IMR-90 (cell line): ENCODE measurements at regions not wholly inside any gene's neighbourhood (a gene's known extent, or its start where the extent isn't known, plus 50 kb on each side); places are given as distances from the start of the nearest gene placed in this dataset.

Source experiments
- ATAC-seq: fragments of 200-7000 bp; cut with Tn5 transposase; 2 replicates; pipeline ENCODE4 v1.9.1; 2020; ENCODE audit warnings: low read depth, mild to moderate bottlenecking, moderate library complexity
- BruUV-seq: library from RNA; stranded (reverse); fragments of 400-500 nt; replicated peaks from 2 replicates; lab custom pipeline; 2021; lab: Mats Ljungman, UMichigan
- CTCF ChIA-PET: fragments of 300-600 bp; formaldehyde crosslinking; extraction: SDS; loops from one replicate; lab custom pipeline; 2021; ENCODE audit warnings: antibody characterized with exemption; lab: Yijun Ruan, JAX
- POLR2A ChIA-PET: fragments of 300-600 bp; sonication (Branson Sonifier 250); formaldehyde crosslinking; loops from one replicate; lab custom pipeline; 2022; ENCODE audit warnings: antibody characterized with exemption; ENCODE audit not compliant: unreplicated experiment; lab: Charles Lee
- DNase-seq: peaks from one replicate; pipeline ENCODE4 v3.0.0; 2013
- H2AFZ ChIP-seq: replicated peaks from 2 replicates; pipeline ENCODE3; 2013; ENCODE audit warnings: low read length, mild to moderate bottlenecking; ENCODE audit not compliant: poor library complexity
- H2AK5ac ChIP-seq: 2 replicates; pipeline ENCODE4 v1.6.1; 2013; ENCODE audit warnings: low read depth, low read length, inconsistent platforms
- H2AK9ac ChIP-seq: replicated peaks from 2 replicates; pipeline ENCODE3; 2013; ENCODE audit warnings: mild to moderate bottlenecking, low read depth, low read length, moderate library complexity; ENCODE audit not compliant: poor library complexity
- H2BK120ac ChIP-seq: 2 replicates; pipeline ENCODE4 v1.6.1; 2013; ENCODE audit warnings: low read depth, low read length, inconsistent platforms
- H2BK15ac ChIP-seq: 3 replicates; pipeline ENCODE4 v1.6.1; 2013; ENCODE audit warnings: low read depth, low read length, inconsistent platforms
- H2BK20ac ChIP-seq: 2 replicates; pipeline ENCODE4 v1.6.1; 2013; ENCODE audit warnings: low read depth, mild to moderate bottlenecking, inconsistent platforms, low read length, moderate library complexity
- H2BK5ac ChIP-seq: 2 replicates; pipeline ENCODE4 v1.6.1; 2013; ENCODE audit warnings: mild to moderate bottlenecking, low read depth, low read length, inconsistent platforms; ENCODE audit not compliant: poor library complexity, severe bottlenecking
- H3K14ac ChIP-seq: replicated peaks from 2 replicates; pipeline ENCODE4 v1.6.1; 2013; ENCODE audit warnings: low read depth, low read length, inconsistent platforms
- H3K18ac ChIP-seq: 2 replicates; pipeline ENCODE4 v1.6.1; 2013; ENCODE audit warnings: low read depth, low read length, control low read depth
- H3K23ac ChIP-seq: 2 replicates; pipeline ENCODE4 v1.6.1; 2013; ENCODE audit warnings: low read depth, low read length, inconsistent platforms
- H3K27ac ChIP-seq: 2 replicates; pipeline ENCODE4 v1.5.1; 2013; ENCODE audit warnings: mild to moderate bottlenecking, control low read depth, low read length; ENCODE audit not compliant: insufficient read depth
- H3K27me3 ChIP-seq: 2 replicates; pipeline ENCODE4 v1.6.1; 2013; ENCODE audit warnings: low read length; ENCODE audit not compliant: control insufficient read depth, insufficient read depth
- H3K36me3 ChIP-seq: 2 replicates; pipeline ENCODE4 v1.6.1; 2013; ENCODE audit warnings: low read length, mixed read lengths; ENCODE audit not compliant: control insufficient read depth, insufficient read depth
- H3K4ac ChIP-seq: 2 replicates; pipeline ENCODE4 v1.6.1; 2013; ENCODE audit warnings: low read depth, low read length, inconsistent platforms
- H3K4me1 ChIP-seq: 2 replicates; pipeline ENCODE4 v1.6.1; 2013; ENCODE audit warnings: low read length, mixed read lengths; ENCODE audit not compliant: control insufficient read depth, insufficient read depth
- H3K4me2 ChIP-seq: 2 replicates; pipeline ENCODE4 v1.6.1; 2013; ENCODE audit warnings: low read depth, mild to moderate bottlenecking, control low read depth, low read length, moderate library complexity
- H3K4me3 ChIP-seq: 2 replicates; pipeline ENCODE4 v1.5.1; 2013; ENCODE audit warnings: low read depth, mild to moderate bottlenecking, control low read depth, low read length, moderate library complexity; ENCODE audit not compliant: insufficient read depth
- H3K56ac ChIP-seq: 2 replicates; pipeline ENCODE4 v1.6.1; 2013; ENCODE audit warnings: low read length, inconsistent platforms; ENCODE audit not compliant: insufficient read depth; ENCODE audit errors: extremely low read depth
- H3K79me1 ChIP-seq, 2 experiments: 2 replicates each; pipeline ENCODE4 v1.6.1; 2013; ENCODE audit warnings: low read length in 2 of 2, inconsistent platforms in 1 of 2, low read depth in 1 of 2
- H3K9ac ChIP-seq: 2 replicates; pipeline ENCODE4 v1.6.1; 2013; ENCODE audit warnings: low read depth, low read length, control low read depth
- H3K9me1 ChIP-seq: 2 replicates; pipeline ENCODE4 v1.6.1; 2013; ENCODE audit warnings: low read length, inconsistent platforms; ENCODE audit not compliant: insufficient read depth
- H3K9me3 ChIP-seq: 2 replicates; pipeline ENCODE4 v1.6.1; 2013; ENCODE audit warnings: low read length; ENCODE audit not compliant: control insufficient read depth, insufficient read depth
- H4K20me1 ChIP-seq: 2 replicates; pipeline ENCODE4 v1.6.1; 2013; ENCODE audit warnings: low read length, inconsistent platforms; ENCODE audit not compliant: insufficient read depth
- H4K5ac ChIP-seq: 2 replicates; pipeline ENCODE4 v1.6.1; 2013; ENCODE audit warnings: mild to moderate bottlenecking, low read depth, low read length, control low read depth
- H4K8ac ChIP-seq, 2 experiments: 2 replicates each; pipeline ENCODE4 v1.6.1; 2013; ENCODE audit warnings: low read depth in 2 of 2, low read length in 2 of 2, control low read depth in 1 of 2, inconsistent platforms in 1 of 2
- H4K91ac ChIP-seq: 2 replicates; pipeline ENCODE4 v1.6.1; 2013; ENCODE audit warnings: low read depth, low read length, inconsistent platforms; ENCODE audit not compliant: insufficient read depth
- BHLHE40 ChIP-seq: fragments of 150-350 bp; IDR thresholded peaks from 2 replicates; pipeline ENCODE4 v1.6.1; 2016; ENCODE audit warnings: mild to moderate bottlenecking, low read depth, low read length
- CEBPB ChIP-seq: IDR thresholded peaks from 2 replicates; pipeline ENCODE4 v1.6.1; 2012; ENCODE audit warnings: low read depth, low read length, improper control_type of control experiment
- CHD1 ChIP-seq: IDR thresholded peaks from 2 replicates; pipeline ENCODE4 v1.6.1; 2012; ENCODE audit warnings: low read depth, low read length, improper control_type of control experiment
- CTCF ChIP-seq: conservative IDR thresholded peaks from 2 replicates; pipeline ENCODE4 v1.5.1; 2012; ENCODE audit warnings: mild to moderate bottlenecking, low read depth, low read length, improper control_type of control experiment
- ELK1 ChIP-seq: fragments of 150-350 bp; IDR thresholded peaks from 2 replicates; pipeline ENCODE4 v1.6.1; 2016; ENCODE audit warnings: low read depth, mild to moderate bottlenecking, low read length, moderate library complexity, borderline replicate concordance
- FOS ChIP-seq: fragments of 150-350 bp; IDR thresholded peaks from 2 replicates; pipeline ENCODE4 v1.6.1; 2016; ENCODE audit warnings: low read depth, low read length
- MAFK ChIP-seq: IDR thresholded peaks from 2 replicates; pipeline ENCODE4 v1.6.1; 2012; ENCODE audit warnings: low read depth, low read length, improper control_type of control experiment
- MAZ ChIP-seq: IDR thresholded peaks from 2 replicates; pipeline ENCODE4 v1.6.1; 2012; ENCODE audit warnings: low read depth, mild to moderate bottlenecking, low read length, improper control_type of control experiment, moderate library complexity, borderline replicate concordance
- MXI1 ChIP-seq: IDR thresholded peaks from 2 replicates; pipeline ENCODE4 v1.6.1; 2012; ENCODE audit warnings: low read depth, mild to moderate bottlenecking, low read length, moderate library complexity, borderline replicate concordance
- NFE2L2 ChIP-seq: fragments of 150-350 bp; IDR thresholded peaks from 2 replicates; pipeline ENCODE4 v1.6.1; 2016; ENCODE audit warnings: low read depth, mild to moderate bottlenecking, low read length
- POLR2A ChIP-seq: IDR thresholded peaks from 2 replicates; pipeline ENCODE4 v1.6.1; 2012; ENCODE audit warnings: mild to moderate bottlenecking, low read depth, low read length
- RAD21 ChIP-seq: IDR thresholded peaks from 2 replicates; pipeline ENCODE4 v1.6.1; 2012; ENCODE audit warnings: low read length, improper control_type of control experiment
- RCOR1 ChIP-seq: IDR thresholded peaks from 2 replicates; pipeline ENCODE4 v1.6.1; 2012; ENCODE audit warnings: mild to moderate bottlenecking, low read length, improper control_type of control experiment; ENCODE audit not compliant: insufficient replicate concordance
- RFX5 ChIP-seq: IDR thresholded peaks from 2 replicates; pipeline ENCODE4 v1.8.0; 2012; ENCODE audit warnings: low read depth, mild to moderate bottlenecking, low read length, moderate library complexity
- SMC3 ChIP-seq: fragments of 150-350 bp; IDR thresholded peaks from 2 replicates; pipeline ENCODE4 v1.6.1; 2016; ENCODE audit warnings: low read depth, mild to moderate bottlenecking, antibody characterized with exemption, low read length, moderate library complexity
- USF2 ChIP-seq: fragments of 150-350 bp; IDR thresholded peaks from 2 replicates; pipeline ENCODE4 v1.6.1; 2017; ENCODE audit warnings: mild to moderate bottlenecking, antibody characterized with exemption, low read length, low read depth
- whole genome bisulfite sequencing, 2 experiments: methylation state at CpG; one replicate each; pipeline versions ENCODE4 v1.1.5 to v1.1.7; 2013; ENCODE audit warnings: missing lambda C conversion rate in 2 of 2; ENCODE audit not compliant: insufficient read length in 1 of 2; ENCODE audit errors: extremely low coverage in 2 of 2; 5-methylcytosine and 5-hydroxymethylcytosine counted together
- dilution Hi-C: fragments of 300-500 bp; cut with HindIII; formaldehyde crosslinking; loops from one replicate; pipeline ENCODE4 v1.14.3; 2018; ENCODE audit warnings: low sequenced_read_pairs; ENCODE audit not compliant: unreplicated experiment
- in situ Hi-C: fragments of 300-500 bp; cut with MboI; formaldehyde crosslinking; loops from 3 replicates; pipeline ENCODE4 v1.14.3; 2019; ENCODE audit warnings: low sequenced_read_pairs, inconsistent platforms, mixed read lengths
- intact Hi-C: fragments of 100-400 bp; cut with micrococcal nuclease; formaldehyde crosslinking; loops from 2 replicates; pipeline ENCODE4 v1.10.0; 2022

GRCh38 chr9:135037521-135038250, 49.8 kb upstream of the OLFM1 start:
- ATAC-seq (no peak), DNase-seq (no peak)
- in situ Hi-C loops, result no loop called here
- Histone ChIP-seq H2BK15ac (no peak overlapping the region), H4K8ac (no peak overlapping the region), H3K4ac (no peak overlapping the region), H4K20me1 (no peaks in the 10 kb centered on the region), H2BK120ac (no peak overlapping the region), H2AFZ (no peak overlapping the region), H3K27ac (no peak overlapping the region), H3K27me3 (peaks cover 1% of the 10 kb centered on the region; the same call in 1 of the 2 replicates), H2BK20ac (no peak overlapping the region), H4K5ac (no peak overlapping the region), H3K56ac (no peak overlapping the region), H3K9ac (no peak overlapping the region), H2AK9ac (no peak overlapping the region), H3K23ac (no peak overlapping the region), H3K79me1 (no peaks in the 10 kb centered on the region), H3K9me3 (no peaks in the 10 kb centered on the region), H3K4me3 (no peak overlapping the region), H3K14ac (no peak overlapping the region), H3K4me2 (no peak overlapping the region), H3K36me3 (no peaks in the 10 kb centered on the region), H3K9me1 (no peaks in the 10 kb centered on the region), H2BK5ac (no peak overlapping the region), H3K18ac (no peak overlapping the region), H3K4me1 (no peaks in the 10 kb centered on the region), H2AK5ac (no peak overlapping the region), H4K91ac (no peak overlapping the region)
- no peak for TF ChIP-seq RCOR1
- TF ChIP-seq MAZ, result no peak
- TF ChIP-seq USF2, result no peak
- no peak for TF ChIP-seq CEBPB
- no peak for TF ChIP-seq ELK1
- no peak for TF ChIP-seq MAFK
- no peak for TF ChIP-seq BHLHE40
- TF ChIP-seq CHD1, result no peak
- TF ChIP-seq SMC3, result no peak
- TF ChIP-seq MXI1, result no peak
- no peak for TF ChIP-seq RAD21
- no peak for TF ChIP-seq RFX5
- TF ChIP-seq POLR2A, result no peak
- TF ChIP-seq CTCF, result no peak
- no peak for TF ChIP-seq NFE2L2
- TF ChIP-seq FOS, result no peak
- ChIA-PET CTCF (no interaction called here), POLR2A (no interaction called here)
- no TSS peak for BruUV-seq
- dilution Hi-C loops, result no loop called here
- intact Hi-C loops, result no loop called here
- WGBS, 2 experiments, result no CpG with 5 or more reads among the region's 20 CpGs
